T-helper 22 cell (primary cell): ENCODE measurements at regions not wholly inside any gene's neighbourhood (a gene's known extent, or its start where the extent isn't known, plus 50 kb on each side); places are given as distances from the start of the nearest gene placed in this dataset.

Experiments
- DNase-seq: peaks from one replicate; pipeline ENCODE4 v3.0.0-alpha.2; 2020; ENCODE audit warnings: low read depth

- DNase-seq: no peak
Measured at GRCh38 chrX:2640436-2641150, 50.5 kb upstream of the CD99 start.

DNA sequence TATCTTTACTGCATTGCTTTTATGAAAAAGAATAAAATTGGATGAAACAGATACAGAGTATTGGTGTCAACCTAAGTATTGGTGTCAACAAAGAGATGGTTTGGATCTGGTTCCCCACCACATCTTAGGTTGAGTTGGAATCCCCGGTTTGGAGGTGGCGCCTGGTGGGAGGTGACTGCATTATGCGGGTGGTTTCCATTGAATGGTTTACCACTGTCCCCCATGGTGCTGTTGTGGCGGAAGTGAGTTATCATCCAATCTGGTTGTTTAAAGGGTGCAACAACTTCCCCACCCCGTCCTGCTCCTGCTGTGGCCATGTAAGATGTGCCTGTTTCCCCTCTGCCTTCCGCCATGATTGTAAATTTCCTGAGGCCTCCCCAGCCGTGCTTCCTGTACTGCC is 52.8 kb upstream of the CD99 start:
- no peak for DNase-seq

- DNase-seq: no peak
Measured at GRCh38 chrX:2635342-2635741, 55.8 kb upstream of the CD99 start.

DNA sequence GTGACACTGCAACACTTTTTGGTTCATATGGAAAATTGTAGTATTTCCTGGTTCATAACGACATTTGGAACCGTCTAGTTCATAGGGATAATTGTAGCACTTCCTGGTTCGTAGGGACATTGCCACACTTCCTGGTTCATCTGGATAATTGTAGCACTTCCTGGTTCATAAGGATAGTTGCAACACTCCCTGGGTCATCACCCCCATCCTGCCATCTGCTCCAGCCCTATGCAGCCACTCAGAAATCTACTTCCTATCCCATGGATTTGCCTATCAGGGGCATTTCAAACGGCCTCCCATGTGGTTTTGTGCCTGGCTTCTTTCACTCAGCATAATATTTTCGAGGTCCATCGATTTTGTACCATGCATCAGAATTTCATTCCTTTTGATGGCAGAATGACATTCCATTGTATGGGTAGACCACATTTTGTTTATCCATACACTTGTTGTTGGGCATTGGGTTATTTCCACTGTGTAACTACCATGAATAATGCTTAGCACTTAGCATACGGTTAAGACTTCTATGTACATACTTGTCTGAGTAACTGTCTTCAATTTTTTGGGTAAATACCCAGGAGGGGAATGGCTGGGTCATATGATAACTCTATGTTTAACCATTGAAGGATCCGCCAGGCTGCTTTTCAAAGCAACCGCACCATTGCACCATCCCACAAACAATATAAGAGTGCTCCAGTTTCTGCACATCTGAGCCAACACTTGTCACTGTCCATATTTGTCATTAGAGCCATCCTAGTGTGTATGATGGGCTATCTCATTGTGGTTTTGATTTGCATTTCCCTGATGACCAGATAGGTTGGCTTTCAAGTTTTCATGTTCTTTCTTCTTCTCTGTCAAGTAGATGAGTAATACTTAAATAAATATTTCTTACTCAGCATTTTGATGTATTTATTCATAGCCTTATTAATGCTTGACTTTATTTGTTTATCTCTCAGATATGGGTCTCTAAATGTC is 58.3 kb upstream of the CD99 start:
- DNase-seq: no peak

GRCh38 chrX:2631743-2632532 is 59.2 kb upstream of the CD99 start:
- DNase-seq: no peak

DNA sequence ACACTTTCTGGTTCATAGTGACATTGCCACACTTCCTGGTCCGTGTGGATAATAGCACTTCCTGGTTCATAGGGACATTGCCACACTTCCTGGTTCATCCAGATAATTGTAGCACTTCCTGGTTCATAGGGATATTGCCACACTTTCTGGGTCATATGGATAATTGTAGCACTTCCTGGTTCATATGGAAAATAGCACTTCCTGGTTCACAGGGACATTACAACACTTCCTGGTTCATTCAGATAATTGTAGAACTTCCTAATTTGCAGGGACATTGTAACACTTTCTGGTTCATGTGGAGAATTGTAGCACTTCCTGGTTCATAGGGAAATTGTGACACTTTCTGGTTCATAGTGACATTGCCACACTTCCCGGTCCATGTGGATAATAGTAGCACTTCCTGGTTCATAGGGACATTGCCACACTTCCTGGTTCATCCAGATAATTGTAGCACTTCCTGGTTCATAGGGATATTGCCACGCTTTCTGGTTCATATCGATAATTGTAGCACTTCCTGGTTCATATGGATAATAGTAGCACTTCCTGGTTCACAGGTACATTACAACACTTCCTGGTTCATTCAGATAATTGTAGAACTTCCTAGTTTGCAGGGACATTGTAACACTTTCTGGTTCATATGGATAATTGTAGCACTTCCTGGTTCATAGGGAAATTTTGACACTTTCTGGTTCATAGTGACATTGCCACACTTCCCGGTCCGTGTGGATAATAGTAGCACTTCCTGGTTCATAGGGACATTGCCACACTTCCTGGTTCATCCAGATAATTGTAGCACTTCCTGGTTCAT is 60.0 kb upstream of the CD99 start:
- DNase-seq: peak; percentile 48

DNA sequence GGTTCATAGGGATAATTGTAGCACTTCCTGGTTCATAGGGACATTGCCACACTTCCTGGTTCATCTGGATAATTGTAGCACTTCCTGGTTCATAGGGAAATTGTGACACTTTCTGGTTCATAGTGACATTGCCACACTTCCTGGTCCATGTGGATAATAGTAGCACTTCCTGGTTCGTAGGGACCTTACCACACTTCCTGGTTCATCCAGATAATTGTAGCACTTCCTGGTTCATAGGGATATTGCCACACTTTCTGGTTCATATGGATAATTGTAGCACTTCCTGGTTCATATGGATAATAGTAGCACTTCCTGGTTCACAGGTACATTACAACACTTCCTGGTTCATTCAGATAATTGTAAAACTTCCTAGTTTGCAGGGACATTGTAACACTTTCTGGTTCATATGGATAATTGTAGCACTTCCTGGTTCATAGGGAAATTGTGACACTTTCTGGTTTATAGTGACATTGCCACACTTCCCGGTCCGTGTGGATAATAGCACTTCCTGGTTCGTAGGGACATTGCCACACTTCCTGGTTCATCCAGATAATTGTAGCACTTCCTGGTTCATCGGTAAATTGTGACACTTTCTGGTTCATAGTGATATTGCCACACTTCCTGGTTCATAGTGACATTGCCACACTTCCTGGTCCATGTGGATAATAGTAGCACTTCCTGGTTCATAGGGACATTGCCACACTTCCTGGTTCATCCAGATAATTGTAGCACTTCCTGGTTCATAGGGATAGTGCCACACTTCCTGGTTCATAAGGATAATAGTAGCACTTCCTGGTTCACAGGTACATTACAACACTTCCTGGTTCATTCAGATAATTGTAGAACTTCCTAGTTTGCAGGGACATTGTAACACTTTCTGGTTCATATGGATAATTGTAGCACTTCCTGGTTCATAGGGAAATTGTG is 60.8 kb upstream of the CD99 start:
- DNase-seq: peak; percentile 63

GRCh38 chrX:2629316-2630007 is 61.6 kb upstream of the CD99 start:
- peak; percentile 31 for DNase-seq

DNA sequence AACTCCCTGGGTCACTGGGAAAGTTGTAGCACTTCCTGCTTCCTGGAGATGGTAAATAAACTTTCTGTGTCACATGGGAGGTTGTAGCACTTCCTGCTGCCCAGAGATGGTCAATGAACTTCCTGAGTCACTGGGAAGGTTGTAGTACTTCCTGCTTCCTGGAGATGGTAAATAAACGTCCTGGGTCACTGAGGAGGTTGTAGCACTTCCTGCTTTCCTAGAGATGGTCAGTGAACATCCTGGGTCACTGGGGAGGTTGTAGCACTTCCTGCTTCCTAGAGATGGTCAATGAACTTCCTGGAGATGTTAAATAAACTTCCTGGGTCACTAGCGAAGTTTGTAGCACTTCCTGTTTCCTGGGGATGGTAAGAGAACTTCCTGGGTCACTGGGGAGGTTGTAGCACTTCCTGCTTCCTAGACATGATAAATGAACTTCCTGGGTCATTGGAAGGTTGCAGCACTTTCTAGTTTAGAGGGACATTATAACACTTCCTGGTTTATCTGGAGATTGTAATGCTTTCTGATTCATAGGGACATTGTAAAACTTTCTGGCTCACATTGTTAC is 62.3 kb upstream of the CD99 start:
- peak; percentile 34 for DNase-seq

DNA sequence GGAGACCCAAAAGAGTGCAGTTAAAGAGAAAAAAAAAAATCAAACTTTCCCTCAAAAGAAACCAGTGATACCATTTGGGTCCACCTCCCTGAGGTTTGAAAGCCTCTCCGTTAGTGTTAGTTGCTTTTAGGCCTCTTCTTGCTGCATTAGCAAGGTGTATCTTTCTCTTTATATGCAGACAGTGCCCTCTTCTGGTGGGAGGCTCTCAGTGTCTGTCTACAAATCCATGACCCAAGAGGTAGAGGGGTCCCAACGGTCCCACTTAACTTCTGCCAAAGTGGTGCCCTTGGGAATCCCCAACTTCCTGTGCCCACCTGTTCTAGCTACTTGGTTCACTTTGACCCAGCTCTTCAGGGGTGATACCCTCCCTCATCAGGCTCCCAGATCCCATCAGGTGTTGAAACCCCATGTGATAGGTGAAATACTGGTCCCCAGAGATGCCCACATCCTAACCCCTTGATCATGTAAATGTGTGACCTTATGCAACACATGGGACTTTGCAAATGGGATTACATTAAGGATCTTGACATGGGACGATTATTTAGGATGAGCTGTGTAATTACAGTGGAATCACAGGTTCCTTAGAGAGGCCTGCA is 63.7 kb upstream of the CD99 start:
- DNase-seq: no peak

- DNase-seq: no peak
Measured at GRCh38 chrX:2626750-2627149, 64.3 kb upstream of the CD99 start.

GRCh38 chrX:2620576-2620975 is 70.5 kb upstream of the CD99 start:
- DNase-seq: no peak

DNA sequence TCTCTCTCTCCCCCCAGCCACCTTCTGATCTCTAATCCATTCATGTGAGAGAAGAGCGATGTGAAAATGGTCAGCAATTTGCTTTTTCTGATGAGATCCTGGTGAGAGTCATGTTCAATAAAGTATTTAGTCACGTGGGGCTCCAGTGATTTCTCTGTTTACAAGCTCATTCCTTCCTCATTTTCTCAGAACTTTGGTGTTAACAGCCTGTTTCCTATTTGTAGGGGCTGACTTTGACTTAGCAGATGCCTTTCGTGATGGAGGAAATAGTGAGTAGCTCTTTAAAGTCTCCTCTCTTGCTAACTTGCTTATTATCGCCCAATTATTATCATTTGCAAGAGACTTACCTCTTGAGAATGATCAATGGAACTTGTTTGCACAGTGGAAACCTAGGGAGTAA is 72.6 kb upstream of the CD99 start:
- no peak for DNase-seq

DNA sequence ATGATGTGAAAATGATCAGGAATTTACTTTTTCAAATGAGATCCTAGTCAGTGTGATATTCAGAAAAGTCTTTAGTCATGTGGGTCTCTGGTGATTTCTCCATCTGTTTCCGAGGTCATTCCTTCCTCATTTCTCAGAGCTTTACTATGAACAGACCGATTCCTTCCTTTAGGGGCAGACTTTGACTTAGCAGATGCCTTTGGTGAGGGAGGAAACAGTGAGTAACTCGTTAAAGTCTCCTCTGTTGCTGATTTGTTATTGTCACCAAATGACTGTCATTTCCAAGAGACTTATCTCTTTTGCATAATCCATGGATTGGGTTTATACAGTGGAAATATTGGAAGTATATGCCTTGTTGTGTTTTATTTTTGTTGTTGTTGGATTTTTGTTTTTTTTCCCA is 76.2 kb upstream of the CD99 start:
- DNase-seq: no peak

DNA sequence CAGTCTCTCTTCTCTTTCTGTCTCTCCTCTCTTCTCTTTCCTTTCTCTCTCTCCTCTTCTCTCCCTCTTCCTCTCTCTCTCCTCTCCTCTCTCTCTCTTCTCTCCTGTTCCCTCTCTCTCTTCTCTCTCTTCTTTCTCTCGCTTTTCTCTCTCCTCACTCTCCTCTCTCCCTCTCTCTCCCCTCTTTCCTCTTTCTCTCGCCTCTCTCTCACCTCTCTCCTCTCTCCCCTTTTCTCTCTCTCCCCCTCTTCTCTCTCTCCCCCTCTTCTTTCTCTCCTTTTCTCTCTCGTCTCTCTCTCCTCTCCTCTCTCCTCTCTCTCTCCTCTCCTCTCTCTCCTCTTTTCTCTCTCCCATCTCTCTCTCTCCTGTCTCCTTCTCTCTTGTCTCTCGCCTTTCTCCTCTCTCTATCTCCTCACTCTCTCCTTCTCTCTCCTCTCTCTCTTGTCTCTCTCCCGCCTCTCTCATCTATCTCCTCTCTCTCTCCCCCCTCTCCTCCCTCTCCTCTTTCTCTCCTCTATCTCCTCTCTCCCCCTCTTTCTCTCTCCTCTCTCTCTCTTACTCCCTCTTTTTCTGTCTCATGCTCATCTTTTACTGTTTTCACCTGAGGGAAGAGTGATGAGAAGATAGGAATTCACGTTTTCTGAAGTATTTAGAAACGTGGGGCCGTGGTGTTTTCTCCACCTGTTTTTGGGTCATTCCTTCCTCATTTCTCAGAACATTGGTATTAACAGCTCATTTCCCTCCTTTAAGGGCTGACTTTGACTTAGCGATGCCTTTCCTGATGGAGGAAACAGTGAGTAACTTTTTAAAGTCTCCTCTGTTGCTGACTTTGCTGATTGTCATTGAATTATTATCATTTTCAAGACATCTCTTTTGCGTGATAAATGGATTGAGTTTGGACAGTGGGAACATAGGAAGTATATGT is 80.6 kb upstream of the CD99 start:
- no peak for DNase-seq

DNA sequence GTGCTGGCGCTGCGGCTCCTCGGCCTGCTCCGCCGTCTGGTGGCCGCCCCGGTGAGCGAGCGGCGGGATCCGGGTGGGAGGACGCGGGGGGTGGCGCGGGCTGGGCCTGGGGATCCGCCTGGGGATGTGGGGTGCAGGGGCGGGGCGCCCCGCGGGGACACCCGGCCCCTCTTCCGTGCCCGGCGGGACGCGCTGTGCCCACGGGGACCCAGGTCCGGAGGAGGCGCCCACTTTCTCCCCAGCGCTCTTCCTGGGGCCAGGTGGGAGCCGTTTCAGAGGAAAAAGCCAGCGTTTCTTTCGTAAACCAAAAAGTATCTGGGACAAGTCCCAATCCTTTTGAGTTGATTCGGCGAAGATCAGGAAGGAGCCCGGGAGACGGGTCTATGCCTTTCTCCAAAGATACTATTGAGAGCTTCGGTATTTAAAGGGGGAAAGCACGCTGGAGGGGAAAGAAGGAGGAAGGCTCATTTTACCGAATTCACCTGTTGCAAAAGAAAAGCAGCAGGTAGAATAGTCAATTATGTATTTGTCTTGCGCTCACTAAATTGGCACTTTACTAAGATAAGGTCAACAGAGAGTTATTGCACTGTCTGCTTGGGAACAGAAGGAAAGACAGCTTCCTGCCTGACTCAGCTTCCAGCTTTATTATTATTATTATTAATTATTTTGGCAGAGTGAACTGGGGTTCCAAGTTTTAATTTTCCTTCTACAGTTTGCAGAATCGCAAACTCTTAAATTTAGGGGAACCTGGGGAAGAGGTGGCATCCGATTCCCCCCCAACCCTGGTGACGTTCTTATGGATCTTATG is 81.5 kb upstream of the CD99 start:
- DNase-seq: no peak
